Cerebellar cortex (tissue), 1 donor: ENCODE measurements at regions not wholly inside any gene's neighbourhood (a gene's known extent, or its start where the extent isn't known, plus 50 kb on each side); places are given as distances from the start of the nearest gene placed in this dataset.

ENCODE experiments used
- DNase-seq: peaks from one replicate; pipeline ENCODE4 v3.0.0-alpha.2; 2015; ENCODE audit warnings: low spot score

DNA sequence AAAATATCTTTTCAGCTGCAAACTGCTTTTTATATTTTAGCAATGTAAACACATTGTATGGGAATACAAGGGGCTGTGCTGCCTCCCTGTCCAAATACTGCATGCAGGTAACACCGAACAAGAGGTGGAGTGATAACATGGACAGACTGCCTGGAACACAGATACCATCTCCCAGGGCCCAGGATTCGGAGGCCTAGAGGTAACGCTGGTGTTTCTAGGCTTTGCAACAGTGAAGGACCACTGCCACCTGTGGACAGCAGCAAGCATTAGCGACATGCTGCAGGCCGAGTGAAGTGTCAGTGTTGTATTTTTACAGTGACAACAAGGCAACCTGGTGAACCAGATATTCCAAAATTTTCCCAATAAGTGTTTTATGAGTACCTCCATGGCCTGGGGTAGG is 379.1 kb downstream of the DMRT2 start:
- peak; percentile 3 for DNase-seq

GRCh38 chr9:1431461-1431860 is 381.3 kb downstream of the DMRT2 start:
- no peak for DNase-seq

DNA sequence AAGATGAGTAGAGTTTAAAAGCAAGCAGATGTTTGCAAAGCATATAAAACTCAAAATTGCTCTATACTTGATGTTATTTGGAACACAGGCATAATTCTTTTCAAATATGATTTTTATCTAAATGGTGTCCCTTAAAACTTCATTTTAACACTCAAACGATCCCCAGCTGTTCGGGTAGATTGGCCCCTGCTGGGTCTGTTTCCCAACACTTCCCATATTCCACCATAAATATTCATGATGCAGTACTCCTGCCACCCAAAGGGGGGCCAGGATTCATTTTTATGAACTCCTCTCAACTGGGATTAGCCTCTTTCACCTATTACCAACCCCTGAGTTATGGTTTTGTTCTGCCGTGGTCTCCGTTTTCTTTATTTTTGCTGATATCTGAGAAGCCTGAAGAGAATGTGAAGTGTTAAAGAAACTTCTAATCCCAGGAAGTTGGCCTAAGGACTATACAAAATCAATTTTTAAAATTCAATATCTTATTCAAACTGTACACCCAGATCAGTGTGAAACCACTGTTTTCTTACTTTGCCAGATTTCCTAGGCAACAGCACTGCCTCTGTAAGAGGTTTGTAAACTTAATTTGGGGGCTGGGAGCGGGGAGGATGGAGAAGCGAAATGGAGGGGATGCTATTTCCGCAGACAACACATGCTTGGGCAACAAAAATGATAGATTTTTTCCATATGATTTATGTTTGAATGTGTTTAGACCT is 384.1 kb downstream of the DMRT2 start:
- DNase-seq: no peak

- no peak for DNase-seq
Observed at GRCh38 chr9:1434811-1435210, 384.7 kb downstream of the DMRT2 start.

DNA sequence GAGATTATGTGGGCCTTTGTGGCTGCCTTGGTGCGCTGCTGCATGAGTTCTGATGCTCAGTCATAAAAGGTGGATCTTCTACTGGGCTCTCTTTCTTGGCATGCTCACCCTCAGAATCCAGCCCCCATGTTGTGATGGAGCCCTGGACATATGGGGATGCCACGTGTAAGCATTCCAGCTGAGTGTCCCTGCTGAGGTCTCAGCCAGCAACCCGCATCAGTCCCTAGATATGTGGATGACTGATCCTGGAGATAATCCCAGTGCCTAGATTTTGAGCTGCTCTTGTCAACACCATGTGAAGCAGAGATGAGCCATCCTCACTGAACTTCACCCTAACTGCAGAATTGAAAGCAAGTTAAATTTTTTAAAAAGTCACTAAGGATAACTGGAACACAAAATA is 390.1 kb downstream of the DMRT2 start:
- DNase-seq: no peak

DNA sequence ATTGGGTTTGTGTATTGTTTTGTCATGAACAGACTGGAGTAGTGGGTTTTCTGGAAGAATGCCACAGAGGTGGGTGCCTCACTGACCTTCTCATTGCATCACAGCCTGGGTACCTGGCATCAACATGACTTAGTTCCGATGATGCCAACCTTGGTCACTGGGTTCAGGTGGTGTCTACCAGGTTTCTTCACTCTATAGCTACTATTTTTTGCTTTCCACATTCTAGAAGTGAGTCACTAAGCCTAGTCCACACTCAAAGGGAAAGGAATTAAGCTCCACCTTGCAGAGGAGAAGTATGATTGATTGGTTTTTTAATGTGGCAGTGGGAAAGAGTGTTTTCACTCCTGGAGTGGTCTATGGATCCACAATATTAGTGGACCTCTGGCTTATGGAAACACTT is 391.9 kb downstream of the DMRT2 start:
- DNase-seq: no peak

GRCh38 chr9:1443450-1443849 is 393.3 kb downstream of the DMRT2 start:
- no peak for DNase-seq

DNA sequence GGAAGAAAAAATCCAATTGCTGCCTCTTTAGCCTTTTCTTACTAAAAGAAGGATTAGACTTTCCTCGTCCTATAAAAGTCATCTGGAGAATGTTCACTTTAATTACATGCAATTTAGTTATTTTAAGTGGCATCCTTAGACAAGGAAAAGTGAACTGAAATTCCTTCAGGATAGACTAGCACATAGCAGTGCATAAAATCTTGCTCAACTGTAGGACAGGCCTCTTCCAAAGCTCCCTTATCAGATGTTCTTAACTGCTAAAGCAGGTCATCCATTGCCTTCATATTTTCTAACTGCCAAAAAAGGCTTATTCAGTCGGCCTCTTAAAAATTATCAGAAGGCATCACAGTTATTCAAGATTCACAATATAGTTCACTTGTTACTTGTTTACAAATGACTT is 396.5 kb downstream of the DMRT2 start:
- no peak for DNase-seq

- DNase-seq: no peak
Observed at GRCh38 chr9:1453636-1454035, 403.5 kb downstream of the DMRT2 start.

- no peak for DNase-seq
Observed at GRCh38 chr9:1454211-1454610, 404.1 kb downstream of the DMRT2 start.

- no peak for DNase-seq
Observed at GRCh38 chr9:1454616-1455347, 404.6 kb downstream of the DMRT2 start.

DNA sequence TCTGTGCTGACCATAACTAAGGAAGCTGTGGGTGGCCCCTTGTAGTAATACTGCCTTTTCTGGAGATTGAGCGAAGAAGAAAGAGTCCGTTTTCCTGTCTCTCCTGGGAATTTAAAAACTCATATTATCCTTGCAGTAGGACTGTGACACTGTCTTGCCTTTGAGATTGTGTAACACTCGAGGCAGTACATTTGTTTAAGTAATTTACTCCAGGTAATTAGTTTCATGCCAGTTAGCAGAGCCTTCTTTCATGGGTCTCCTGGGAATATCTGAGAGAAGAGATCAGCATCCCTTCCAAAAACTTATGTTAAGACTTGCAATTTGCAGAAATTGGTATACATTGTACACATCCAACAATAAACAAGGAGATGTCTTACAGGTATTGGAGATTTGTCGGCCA is 405.6 kb downstream of the DMRT2 start:
- DNase-seq: no peak

GRCh38 chr9:1456301-1457024 is 406.3 kb downstream of the DMRT2 start:
- DNase-seq: peak; percentile 10

GRCh38 chr9:1457460-1457859 is 407.3 kb downstream of the DMRT2 start:
- no peak for DNase-seq

- no peak for DNase-seq
Observed at GRCh38 chr9:1458503-1458902, 408.3 kb downstream of the DMRT2 start.

DNA sequence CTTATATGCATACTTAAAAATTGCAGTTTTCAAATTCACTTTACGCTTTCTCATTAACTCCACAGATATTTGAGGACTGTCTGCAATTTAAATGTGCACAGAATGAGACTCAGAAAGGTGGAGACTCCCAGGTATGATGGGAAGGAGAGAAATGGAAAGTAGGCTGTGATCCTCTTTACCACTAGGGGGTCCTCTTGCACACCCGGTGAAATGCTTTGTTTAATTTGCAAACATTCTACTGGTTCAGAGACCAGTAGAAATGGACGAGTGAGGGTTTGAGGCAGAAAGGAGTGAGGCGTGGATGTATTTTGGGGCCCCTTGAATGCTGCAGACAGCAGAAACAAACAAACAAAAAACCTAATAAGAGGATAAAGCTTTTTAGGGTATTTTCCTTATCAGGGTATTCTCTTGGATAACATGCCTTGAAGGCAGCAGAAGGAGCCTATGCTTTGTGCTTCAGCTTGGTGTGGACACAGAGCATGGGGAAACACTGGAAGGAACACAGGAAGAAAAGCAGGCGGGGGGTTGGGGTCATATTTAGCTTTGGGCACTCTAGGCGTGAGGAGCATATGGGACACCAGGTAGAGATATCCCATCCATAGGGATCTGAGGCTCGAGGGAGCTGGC is 410.1 kb downstream of the DMRT2 start:
- peak; percentile 10 for DNase-seq

DNA sequence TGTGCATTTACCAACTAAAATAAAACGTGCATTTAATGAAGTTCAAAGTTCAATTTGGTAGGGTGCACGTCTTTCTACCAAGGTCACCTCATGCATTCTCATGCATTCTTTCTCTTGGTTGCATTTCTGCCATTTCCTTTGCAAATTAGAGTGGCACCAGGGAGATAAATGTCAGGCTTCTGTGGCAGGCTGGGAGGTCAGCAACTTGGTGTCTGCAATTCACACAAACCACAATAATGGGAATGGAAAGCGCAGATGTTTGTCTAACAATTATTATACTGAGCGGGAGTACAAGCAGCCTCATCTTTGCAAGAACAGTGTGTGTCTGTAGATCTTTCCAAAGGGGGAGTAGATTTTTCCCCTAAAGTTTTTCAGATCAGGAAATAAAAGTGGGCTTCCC is 411.7 kb downstream of the DMRT2 start:
- DNase-seq: no peak

DNA sequence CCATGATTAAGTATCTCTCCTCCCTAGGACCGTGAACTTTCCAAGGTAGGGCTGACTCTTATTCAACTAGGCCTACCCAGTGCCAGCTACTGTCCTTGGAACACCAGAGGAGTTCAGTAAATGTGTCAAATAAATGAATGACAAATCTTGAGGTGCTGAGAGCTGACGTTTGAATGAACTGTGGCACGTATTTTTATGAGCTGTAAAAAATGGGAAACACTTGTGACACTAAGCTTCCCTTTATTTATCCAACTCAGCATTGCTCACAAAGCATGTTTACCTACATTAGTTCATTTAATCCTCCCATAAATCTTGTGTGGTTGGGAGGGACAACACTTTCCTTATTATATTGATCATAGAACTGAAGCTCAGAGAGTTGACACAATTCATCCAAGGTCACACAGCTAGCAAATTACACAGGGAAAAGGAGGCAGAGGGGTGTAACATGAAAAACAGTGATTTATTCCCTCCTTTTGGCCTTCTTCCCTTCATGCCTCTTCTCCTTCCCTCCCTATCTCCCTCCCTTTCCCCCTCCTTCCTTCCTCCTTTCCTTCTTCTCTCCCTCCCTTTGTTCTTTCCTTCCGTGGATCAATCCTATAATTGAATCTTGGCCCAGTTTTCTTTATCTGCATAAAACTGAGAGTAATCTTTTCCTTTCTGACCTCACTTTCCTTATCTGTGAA is 412.6 kb downstream of the DMRT2 start:
- no peak for DNase-seq

DNA sequence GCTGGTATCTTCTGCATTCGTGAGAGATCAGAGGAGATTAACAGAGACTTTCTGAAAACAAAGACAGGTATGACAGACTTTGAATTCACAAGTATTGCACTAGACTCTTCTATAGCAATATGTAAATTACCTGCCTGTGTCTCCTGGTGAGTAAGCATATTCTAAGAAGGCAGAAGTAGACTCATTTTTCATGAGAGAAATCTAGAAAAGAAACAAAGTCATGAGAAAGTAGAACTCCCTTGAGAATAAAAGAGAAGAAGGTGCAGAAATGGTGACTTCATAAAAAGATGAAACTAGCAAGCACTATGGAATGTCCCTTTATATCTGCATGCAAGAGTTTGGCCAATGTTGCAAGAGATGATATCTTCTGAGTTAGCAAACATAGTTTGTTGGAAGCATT is 419.8 kb downstream of the DMRT2 start:
- no peak for DNase-seq

DNA sequence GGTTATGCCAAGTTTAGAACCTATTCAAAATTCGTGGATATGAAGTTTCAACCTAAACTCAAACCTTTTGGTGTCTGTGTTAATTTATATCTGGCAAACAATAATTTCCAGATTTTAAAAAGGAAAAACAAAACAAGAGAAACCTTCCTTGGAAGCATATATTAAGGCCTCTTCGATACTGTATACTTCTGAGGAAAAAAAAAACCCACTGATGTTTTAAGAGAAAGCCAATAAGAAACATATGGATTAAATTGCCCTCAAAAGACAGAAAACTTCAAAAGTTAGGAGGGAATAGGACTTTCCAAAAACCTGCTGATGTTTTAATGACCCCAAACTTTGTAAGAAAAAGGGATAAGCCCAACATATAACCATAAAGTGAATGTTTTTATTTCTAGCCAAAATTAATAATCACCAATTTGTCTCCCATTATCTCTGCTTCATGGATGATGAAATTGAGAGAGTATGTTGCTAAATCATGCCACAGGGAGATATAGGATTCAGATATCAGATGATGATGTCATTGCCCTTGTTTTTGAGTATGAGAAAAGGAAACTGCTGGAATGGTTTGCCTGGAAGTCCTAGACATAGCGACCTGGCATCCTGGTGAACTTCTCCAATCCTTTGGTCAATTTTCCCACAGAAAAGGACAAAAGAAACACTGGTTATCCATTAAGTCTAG is 423.9 kb downstream of the DMRT2 start:
- no peak for DNase-seq

- no peak for DNase-seq
Observed at GRCh38 chr9:1474671-1475070, 424.5 kb downstream of the DMRT2 start.
